ENCODE measurements at regions not wholly inside any gene's neighbourhood (a gene's known extent, or its start where the extent isn't known, plus 50 kb on each side); places are given as distances from the start of the nearest gene placed in this dataset.

GRCh38 chr12:19927661-19928060 is 440.7 kb upstream of the PDE3A start:
- no peak overlapping the region for H3K4me2 ChIP-seq (replicated peaks; ENCODE audit: extremely low read depth, low read length, poor library complexity, severe bottlenecking)
- no peak overlapping the region for H3K9ac ChIP-seq (ENCODE audit: insufficient read depth, low read length, poor library complexity, severe bottlenecking)
- no peaks in the 10 kb centered on the region for H3K36me3 ChIP-seq (replicated peaks in 1 of 2; ENCODE audit: control insufficient read depth in 1 of 2, insufficient read depth in 2 of 2, low read length in 2 of 2)
- no peaks in the 10 kb centered on the region for H3K36me3 Mint-ChIP-seq
- H3K4me1 Mint-ChIP-seq = no peaks in the 10 kb centered on the region
- intact Hi-C loops (cut with micrococcal nuclease) = no loop called here
- WGBS (ENCODE audit: insufficient coverage) = 100% methylated on average over 2 of the region's 2 CpGs
- no peaks in the 10 kb centered on the region for H3K27me3 ChIP-seq (ENCODE audit: control insufficient read depth in 2 of 2, insufficient read depth in 2 of 2, low read length in 2 of 2)
- no peak overlapping the region for H3K27ac Mint-ChIP-seq
- H3K4me3 ChIP-seq (replicated peaks in 1 of 3; ENCODE audit: low read depth in 2 of 3, low read length in 3 of 3) = no peak overlapping the region
- H3K4me3 Mint-ChIP-seq = no peak overlapping the region
- no peaks in the 10 kb centered on the region for H3K4me1 ChIP-seq (ENCODE audit: control insufficient read depth in 1 of 2, insufficient read depth in 2 of 2, low read length in 2 of 2)
- H2AFZ ChIP-seq (ENCODE audit: insufficient read depth, low read depth, low read length, poor library complexity, severe bottlenecking) = no peak overlapping the region
- H3K9me3 Mint-ChIP-seq = peaks cover 0 to 10% (median 2%) of the 10 kb centered on the region in 7 donors
- no peak overlapping the region for H3K27ac ChIP-seq (ENCODE audit: low read depth in 1 of 2, low read length in 2 of 2)
- H3K9me3 ChIP-seq (replicated peaks in 1 of 2; ENCODE audit: control insufficient read depth in 1 of 2, insufficient read depth in 1 of 2, low read length in 2 of 2) = no peaks in the 10 kb centered on the region
- no peaks in the 10 kb centered on the region for H4K20me1 ChIP-seq (ENCODE audit: insufficient read depth, low read length)
- DNase-seq = no peak
- TF ChIP-seq CTCF (IDR thresholded peaks at IDR 0.05) = no peak
- H3K79me2 ChIP-seq (ENCODE audit: insufficient read depth, low read length) = no peaks in the 10 kb centered on the region
- peaks cover 0 to 2% (median 0%) of the 10 kb centered on the region in 3 donors for H3K27me3 Mint-ChIP-seq (ENCODE audit: low read depth in 3 of 3)

GRCh38 chr12:19932413-19932812 is 435.9 kb upstream of the PDE3A start:
- H3K4me1 ChIP-seq (ENCODE audit: control insufficient read depth in 1 of 2, insufficient read depth in 2 of 2, low read length in 2 of 2) = no peaks in the 10 kb centered on the region
- H2AFZ ChIP-seq (ENCODE audit: insufficient read depth, low read depth, low read length, poor library complexity, severe bottlenecking) = no peak overlapping the region
- no peak overlapping the region for H3K4me3 ChIP-seq (replicated peaks in 1 of 3; ENCODE audit: low read depth in 2 of 3, low read length in 3 of 3)
- Mint-ChIP-seq H3K4me3 (no peak overlapping the region), H3K9me3 (peaks cover 0 to 8% (median 2%) of the 10 kb centered on the region in 7 donors), H3K4me1 (no peaks in the 10 kb centered on the region), H3K27me3 (ENCODE audit: low read depth in 3 of 3) (peaks cover 0 to 2% (median 1%) of the 10 kb centered on the region in 3 donors), H3K36me3 (no peaks in the 10 kb centered on the region), H3K27ac (no peak overlapping the region)
- intact Hi-C loops (cut with micrococcal nuclease) = no loop called here
- H4K20me1 ChIP-seq (ENCODE audit: insufficient read depth, low read length) = no peaks in the 10 kb centered on the region
- TF ChIP-seq CTCF (IDR thresholded peaks at IDR 0.05) = no peak
- no peaks in the 10 kb centered on the region for H3K27me3 ChIP-seq (ENCODE audit: control insufficient read depth in 2 of 2, insufficient read depth in 2 of 2, low read length in 2 of 2)
- H3K9me3 ChIP-seq (replicated peaks in 1 of 2; ENCODE audit: control insufficient read depth in 1 of 2, insufficient read depth in 1 of 2, low read length in 2 of 2) = peaks cover 0 to 3% of the 10 kb centered on the region in 2 donors
- H3K36me3 ChIP-seq (replicated peaks in 1 of 2; ENCODE audit: control insufficient read depth in 1 of 2, insufficient read depth in 2 of 2, low read length in 2 of 2) = no peaks in the 10 kb centered on the region
- DNase-seq = no peak
- no peaks in the 10 kb centered on the region for H3K79me2 ChIP-seq (ENCODE audit: insufficient read depth, low read length)
- no peak overlapping the region for H3K27ac ChIP-seq (ENCODE audit: low read depth in 1 of 2, low read length in 2 of 2)
- 100% methylated on average over 1 of the region's 4 CpGs for WGBS (ENCODE audit: insufficient coverage)
- H3K9ac ChIP-seq (ENCODE audit: insufficient read depth, low read length, poor library complexity, severe bottlenecking) = no peak overlapping the region
- no peak overlapping the region for H3K4me2 ChIP-seq (replicated peaks; ENCODE audit: extremely low read depth, low read length, poor library complexity, severe bottlenecking)
